GM18868 (cell line): ENCODE measurements at regions not wholly inside any gene's neighbourhood (a gene's known extent, or its start where the extent isn't known, plus 50 kb on each side); places are given as distances from the start of the nearest gene placed in this dataset.
"Not testable (repeated sequence)": the region's sequence is repeated elsewhere in the genome, so short reads cannot be mapped to it uniquely, and the experiment has no call there.

Source experiments
- ATAC-seq: cut with Tn5 transposase; IDR thresholded peaks from one replicate; pipeline ENCODE4 v1.9.1; 2021; ENCODE audit warnings: mild to moderate bottlenecking, moderate library complexity; ENCODE audit not compliant: unreplicated experiment

GRCh38 chr6:163702736-163703135 lies 288.2 kb downstream of the QKI start:
- ATAC-seq: peak; percentile 30

- no peak for ATAC-seq
These were observed 287.2 kb downstream of the QKI start for GRCh38 chr6:163701762-163702161.

GRCh38 chr6:163698086-163698485 lies 283.6 kb downstream of the QKI start:
- no peak for ATAC-seq

GRCh38 chr6:163696311-163696710 lies 281.8 kb downstream of the QKI start:
- not testable (repeated sequence) for ATAC-seq

- ATAC-seq: peak; percentile 55
These were observed 280.9 kb downstream of the QKI start for GRCh38 chr6:163695414-163695864.

GRCh38 chr6:163694988-163695398 lies 280.5 kb downstream of the QKI start:
- ATAC-seq: no peak

GRCh38 chr6:163694072-163694471 lies 279.6 kb downstream of the QKI start:
- ATAC-seq: no peak

- ATAC-seq: no peak
These were observed 276.5 kb downstream of the QKI start for GRCh38 chr6:163691049-163691448.

- ATAC-seq: no peak
These were observed 274.3 kb downstream of the QKI start for GRCh38 chr6:163688739-163689362.

- ATAC-seq: no peak
These were observed 272.6 kb downstream of the QKI start for GRCh38 chr6:163687075-163687474.

- no peak for ATAC-seq
These were observed 271.8 kb downstream of the QKI start for GRCh38 chr6:163686301-163686700.

- no peak for ATAC-seq
These were observed 268.6 kb downstream of the QKI start for GRCh38 chr6:163683105-163683622.

- no peak for ATAC-seq
These were observed 265.2 kb downstream of the QKI start for GRCh38 chr6:163679753-163680152.

GRCh38 chr6:163679012-163679660 lies 264.6 kb downstream of the QKI start:
- ATAC-seq: no peak

- ATAC-seq: no peak
These were observed 261.1 kb downstream of the QKI start for GRCh38 chr6:163675611-163676010.

- ATAC-seq: no peak
These were observed 258.2 kb downstream of the QKI start for GRCh38 chr6:163672710-163673109.

- ATAC-seq: no peak
These were observed 257.3 kb downstream of the QKI start for GRCh38 chr6:163671791-163672190.

GRCh38 chr6:163671355-163671754 lies 256.8 kb downstream of the QKI start:
- no peak for ATAC-seq

- no peak for ATAC-seq
These were observed 255.8 kb downstream of the QKI start for GRCh38 chr6:163670336-163670735.

GRCh38 chr6:163668061-163668426 lies 253.5 kb downstream of the QKI start:
- ATAC-seq: peak; percentile 51

GRCh38 chr6:163667372-163668060 lies 253.0 kb downstream of the QKI start:
- ATAC-seq: peak; percentile 96

- no peak for ATAC-seq
These were observed 250.9 kb downstream of the QKI start for GRCh38 chr6:163665464-163665863.
